Ecto neural progenitor cell (in vitro differentiated cells): ENCODE measurements at regions not wholly inside any gene's neighbourhood (a gene's known extent, or its start where the extent isn't known, plus 50 kb on each side); places are given as distances from the start of the nearest gene placed in this dataset.
"Not testable (repeated sequence)": the region's sequence is repeated elsewhere in the genome, so short reads cannot be mapped to it uniquely, and the experiment has no call there.

Experiments used
- DNase-seq: peaks from one replicate; pipeline ENCODE4 v3.0.0-alpha.2; 2018; ENCODE audit warnings: low spot score

DNA sequence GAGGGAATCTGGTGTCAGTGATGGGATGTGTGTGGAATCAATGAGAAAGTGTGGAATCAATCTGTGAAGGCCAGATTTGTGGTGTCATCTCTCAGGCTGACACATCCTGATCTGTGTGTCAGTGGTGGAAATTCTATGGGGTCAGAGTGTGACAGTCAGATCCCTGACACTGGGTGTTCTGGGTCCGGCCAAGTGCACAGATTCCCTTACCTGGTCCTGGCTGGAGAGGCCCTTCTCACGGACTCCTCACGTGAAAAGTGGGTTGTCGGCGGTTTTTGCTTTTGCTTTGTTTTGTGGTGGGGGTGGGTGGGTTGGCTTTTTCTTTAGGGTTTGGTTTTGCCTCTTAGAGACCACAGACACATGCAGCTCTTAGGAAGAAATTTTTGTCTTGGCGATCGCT, 618.0 kb downstream of the KCNJ18 start:
- not testable (repeated sequence) for DNase-seq

DNA sequence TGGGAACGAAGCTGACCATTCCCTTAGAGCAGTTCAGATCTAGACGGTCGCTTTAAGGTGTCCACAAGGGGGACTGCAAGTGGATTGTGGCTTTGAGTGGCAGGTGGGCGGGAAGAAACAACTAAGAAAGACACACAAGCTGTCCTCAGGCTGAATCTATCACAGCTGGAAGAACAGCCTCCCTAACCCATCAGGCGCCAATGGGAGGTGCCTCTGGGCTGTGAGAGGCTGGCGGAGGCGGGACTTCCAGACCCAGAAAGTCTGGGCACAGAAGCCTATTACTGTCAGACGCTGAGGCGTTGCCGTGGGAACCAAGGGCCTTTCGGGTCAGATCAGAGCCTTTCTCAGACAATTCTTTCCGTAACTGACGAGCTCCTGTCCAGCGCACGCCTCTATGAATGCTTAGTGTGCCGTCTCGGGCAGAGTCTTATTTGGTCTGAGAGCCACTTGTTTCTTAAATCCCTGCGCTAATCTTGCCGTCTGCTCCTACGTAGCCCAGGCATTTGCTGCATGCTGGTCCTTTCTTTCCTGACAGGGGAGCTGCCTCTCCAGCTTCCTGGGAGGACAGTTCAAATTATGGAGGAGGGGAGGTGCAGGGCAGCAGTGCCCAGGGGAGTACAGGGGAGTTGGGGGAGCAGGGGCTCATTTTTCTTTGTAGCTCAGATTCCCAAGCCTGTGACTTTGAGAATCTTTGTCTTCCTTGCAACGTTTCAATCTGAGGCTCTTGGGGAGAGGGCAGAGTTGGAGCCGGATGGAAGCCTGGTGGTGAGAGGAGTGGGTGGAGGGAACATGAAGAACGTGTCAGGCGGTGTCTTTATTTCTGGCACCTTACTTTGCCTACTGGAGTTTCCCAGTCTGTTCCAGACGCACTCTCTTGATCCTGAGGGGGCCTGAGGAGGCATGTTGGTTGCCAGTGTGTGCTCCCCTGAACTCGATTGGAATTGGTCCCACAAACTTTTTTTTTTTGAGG, 618.7 kb downstream of the KCNJ18 start:
- DNase-seq = no peak

DNA sequence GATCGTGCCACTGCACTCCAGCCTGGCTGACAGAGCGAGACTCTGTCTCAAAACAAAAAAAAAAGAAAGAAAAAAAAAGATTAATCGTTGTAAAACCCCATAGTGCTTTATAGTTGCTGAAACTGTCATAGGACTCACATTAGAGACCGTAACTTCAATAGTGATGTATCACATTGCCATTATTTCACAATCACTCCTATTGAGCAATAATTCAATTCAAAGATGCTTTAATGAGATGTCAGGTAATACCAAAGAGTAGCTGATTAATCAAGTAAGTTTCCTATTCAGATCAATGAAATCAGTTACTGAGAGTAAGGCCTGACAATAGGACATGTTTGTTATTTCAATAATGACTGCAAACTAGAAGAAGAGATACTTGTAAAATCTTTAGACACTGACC, 628.7 kb downstream of the KCNJ18 start:
- not testable (repeated sequence) for DNase-seq

GRCh38 chr17:22322893-22323550, 630.7 kb downstream of the KCNJ18 start:
- not testable (repeated sequence) for DNase-seq

GRCh38 chr17:22337467-22337866, 645.1 kb downstream of the KCNJ18 start:
- DNase-seq = no peak

DNA sequence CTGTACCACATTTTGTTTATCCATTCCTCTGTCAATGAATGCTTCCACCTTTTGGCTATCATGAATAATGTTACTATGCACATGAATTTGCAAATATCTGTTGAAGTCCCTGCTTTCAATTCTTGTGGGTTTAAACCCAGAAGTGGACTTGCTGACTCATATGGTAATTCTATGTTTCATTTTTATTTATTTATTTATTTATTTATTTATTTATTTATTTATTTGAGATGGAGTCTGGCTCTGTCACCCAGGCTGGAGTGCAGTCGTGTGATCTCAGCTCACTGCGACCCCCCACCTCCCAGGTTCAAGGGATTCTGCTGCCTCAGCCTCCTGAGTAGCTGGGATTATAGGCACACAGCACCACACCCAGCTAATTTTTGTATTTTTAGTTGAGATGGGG, 664.3 kb downstream of the KCNJ18 start:
- not testable (repeated sequence) for DNase-seq

DNA sequence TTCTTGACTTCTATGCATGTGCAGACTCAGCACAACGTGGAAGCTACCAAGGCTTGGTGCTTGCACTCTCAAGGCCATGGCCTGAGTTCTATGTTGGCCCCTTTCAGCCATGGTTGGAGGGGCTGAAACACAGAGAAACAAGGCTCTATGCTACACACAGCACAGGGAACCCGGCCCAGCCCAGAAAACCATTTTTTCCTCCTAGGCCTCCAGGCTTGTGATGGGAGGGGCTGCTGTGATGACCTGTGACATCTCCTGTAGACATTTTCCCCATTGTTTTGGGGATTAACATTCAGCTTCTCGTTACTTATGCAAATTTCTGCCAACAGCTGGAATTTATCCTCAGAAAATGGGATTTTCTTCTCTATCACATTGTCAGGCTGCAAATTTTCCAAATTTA, 678.7 kb downstream of the KCNJ18 start:
- DNase-seq = not testable (repeated sequence)

DNA sequence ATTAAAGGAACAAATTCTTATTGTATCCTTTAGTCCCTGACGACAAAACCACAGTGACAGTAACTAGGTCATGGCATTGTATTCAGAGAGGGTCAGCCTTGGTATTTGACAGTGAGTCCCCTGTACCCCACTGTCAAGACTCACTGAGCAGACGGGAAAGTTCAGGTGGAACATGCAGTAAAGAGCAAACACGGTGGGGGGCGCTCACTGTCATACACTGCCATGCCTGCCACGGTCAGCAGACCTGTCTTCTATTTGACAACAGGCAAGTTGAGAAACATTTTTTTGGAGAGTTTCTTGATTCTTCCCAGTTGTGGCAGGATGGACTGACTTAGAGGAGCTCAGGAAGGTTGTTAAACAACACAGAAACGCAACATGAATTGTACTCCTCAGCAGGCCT, 681.6 kb downstream of the KCNJ18 start:
- DNase-seq = no peak

GRCh38 chr17:22374741-22375140, 682.4 kb downstream of the KCNJ18 start:
- DNase-seq = no peak

DNA sequence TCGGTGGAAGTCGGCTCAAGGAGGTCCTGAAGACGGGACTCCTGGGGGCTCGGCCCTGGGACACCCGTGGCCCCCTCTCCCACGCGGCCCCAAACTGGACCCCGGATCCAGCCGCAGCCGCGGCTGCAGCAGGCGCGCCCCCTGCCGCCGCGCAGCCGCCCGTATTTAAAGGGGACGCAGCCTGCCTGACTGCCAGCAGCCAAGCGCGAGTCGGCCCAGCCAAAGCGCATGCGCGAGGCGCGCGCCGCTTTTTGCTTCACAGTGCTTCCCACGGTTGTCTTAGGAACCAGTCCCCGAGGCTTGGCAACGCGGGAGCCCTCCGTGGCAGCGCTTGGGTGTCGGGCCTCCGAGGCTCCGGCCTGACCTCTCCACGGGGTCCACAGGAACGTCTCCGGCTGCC, 684.4 kb downstream of the KCNJ18 start:
- not testable (repeated sequence) for DNase-seq

GRCh38 chr17:22378748-22379147, 686.4 kb downstream of the KCNJ18 start:
- DNase-seq = not testable (repeated sequence)

DNA sequence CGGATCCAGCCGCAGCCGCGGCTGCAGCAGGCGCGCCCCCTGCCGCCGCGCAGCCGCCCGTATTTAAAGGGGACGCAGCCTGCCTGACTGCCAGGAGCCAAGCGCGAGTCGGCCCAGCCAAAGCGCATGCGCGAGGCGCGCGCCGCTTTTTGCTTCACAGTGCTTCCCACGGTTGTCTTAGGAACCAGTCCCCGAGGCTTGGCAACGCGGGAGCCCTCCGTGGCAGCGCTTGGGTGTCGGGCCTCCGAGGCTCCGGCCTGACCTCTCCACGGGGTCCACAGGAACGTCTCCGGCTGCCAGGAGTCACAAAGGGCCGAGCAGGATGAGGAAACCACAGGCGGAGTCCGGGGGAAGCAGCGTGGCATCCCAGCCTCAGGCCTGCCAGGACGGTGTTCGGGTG, 689.3 kb downstream of the KCNJ18 start:
- DNase-seq = not testable (repeated sequence)

- DNase-seq = not testable (repeated sequence)
Observed at GRCh38 chr17:22383772-22384460, 691.6 kb downstream of the KCNJ18 start.

GRCh38 chr17:22384461-22384800, 692.1 kb downstream of the KCNJ18 start:
- not testable (repeated sequence) for DNase-seq

DNA sequence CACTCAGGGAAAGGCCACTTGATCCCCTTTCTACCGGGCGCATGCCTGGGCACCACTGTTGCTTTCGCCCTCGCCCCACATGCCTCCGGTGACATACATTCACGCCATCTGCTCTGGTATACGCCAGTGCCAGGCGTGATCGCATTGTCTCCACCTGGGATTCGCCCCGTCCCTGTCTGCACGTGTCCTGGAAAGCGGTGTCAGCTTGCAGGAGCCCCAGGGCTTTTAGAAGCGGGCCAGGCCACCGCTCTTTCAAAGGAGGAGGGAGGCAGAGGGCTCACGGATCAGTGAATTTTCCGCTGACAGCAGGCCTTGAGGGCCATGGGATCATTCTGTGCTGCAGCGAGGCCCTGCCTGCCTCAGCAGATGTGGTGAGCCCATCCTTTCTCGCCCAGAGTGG, 706.1 kb downstream of the KCNJ18 start:
- not testable (repeated sequence) for DNase-seq

- DNase-seq = not testable (repeated sequence)
Observed at GRCh38 chr17:22399037-22399436, 706.7 kb downstream of the KCNJ18 start.

DNA sequence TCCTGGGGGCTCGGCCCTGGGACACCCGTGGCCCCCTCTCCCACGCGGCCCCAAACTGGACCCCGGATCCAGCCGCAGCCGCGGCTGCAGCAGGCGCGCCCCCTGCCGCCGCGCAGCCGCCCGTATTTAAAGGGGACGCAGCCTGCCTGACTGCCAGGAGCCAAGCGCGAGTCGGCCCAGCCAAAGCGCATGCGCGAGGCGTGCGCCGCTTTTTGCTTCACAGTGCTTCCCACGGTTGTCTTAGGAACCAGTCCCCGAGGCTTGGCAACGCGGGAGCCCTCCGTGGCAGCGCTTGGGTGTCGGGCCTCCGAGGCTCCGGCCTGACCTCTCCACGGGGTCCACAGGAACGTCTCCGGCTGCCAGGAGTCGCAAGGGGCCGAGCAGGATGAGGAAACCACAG, 712.8 kb downstream of the KCNJ18 start:
- not testable (repeated sequence) for DNase-seq

DNA sequence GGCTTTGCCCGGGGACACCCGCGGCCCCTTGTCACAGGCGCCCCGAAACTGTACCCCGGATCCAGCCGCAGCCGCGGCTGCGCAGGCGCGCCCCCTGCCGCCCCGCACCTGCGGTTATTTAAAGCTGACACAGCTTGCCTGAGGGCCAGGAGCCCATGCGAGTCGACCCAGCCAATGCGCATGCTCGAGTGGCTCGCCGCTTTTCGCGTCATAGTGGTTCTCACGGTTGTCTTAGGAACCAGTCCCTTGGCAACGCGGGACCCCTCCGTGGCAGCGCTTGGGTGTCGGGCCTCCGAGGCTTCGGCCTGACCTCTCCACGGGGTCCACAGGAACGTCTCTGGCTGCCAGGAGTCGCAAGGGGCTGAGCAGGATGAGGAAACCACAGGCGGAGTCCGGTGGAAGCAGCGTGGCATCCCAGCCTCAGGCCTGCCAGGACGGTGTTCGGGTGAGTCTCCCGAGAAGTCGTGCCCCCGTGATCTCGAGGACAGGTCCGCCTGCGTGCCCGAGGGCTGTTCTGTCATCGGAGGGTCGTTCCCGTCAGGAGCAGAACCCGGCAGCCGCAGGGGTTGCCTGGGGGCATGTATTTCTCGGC, 716.9 kb downstream of the KCNJ18 start:
- DNase-seq = no peak

DNA sequence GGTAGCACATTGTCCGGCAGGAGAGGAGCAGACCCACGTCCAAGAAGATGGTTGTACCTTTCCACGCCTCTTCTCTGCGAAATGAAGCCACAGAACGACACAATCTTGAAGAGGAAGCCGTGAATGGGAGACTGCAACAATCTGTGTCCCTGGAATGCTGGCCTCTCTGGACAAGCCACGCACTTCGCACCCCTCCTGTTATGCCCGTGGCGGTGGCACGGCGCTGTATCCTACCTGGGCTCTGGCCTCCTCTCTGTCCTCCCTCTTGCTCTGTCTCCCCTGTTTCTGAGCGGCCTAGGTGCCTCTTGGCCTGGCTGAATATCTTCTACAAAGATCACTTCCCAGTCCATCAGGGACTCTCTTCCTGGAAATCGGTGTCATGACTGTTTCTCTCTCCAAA, 717.8 kb downstream of the KCNJ18 start:
- no peak for DNase-seq

DNA sequence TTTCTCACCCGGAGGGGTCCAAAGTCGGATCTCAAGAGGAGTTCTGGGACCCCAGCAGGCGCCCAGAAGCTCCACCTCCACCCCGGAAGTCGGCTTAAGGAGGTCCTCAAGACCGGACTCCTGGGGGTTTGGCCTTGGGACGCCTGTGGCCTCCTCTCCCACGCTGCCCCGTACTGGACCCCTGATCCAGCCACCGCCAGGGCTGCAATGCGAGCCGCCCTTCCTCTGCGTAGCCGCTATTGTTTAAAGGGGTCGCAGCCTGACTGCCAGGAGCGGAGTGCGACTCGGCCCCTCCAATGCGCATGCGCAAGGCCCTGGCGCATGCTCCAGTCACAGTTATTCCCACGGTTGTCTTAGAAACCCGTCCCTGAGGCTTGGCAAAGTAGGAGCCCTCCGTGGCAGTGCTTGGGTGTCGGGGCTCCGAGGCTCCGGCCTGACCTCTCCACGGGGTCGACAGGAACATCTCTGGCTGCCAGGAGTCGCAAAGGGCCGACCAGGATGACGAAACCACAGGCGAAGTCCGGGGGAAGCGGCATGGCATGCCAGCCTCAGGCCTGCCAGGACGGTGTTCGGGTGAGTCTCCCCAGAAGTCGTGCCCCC, 719.0 kb downstream of the KCNJ18 start:
- no peak for DNase-seq

GRCh38 chr17:22435231-22435974, 743.1 kb downstream of the KCNJ18 start:
- no peak for DNase-seq
